ENCODE measurements at regions not wholly inside any gene's neighbourhood (a gene's known extent, or its start where the extent isn't known, plus 50 kb on each side); places are given as distances from the start of the nearest gene placed in this dataset.

DNA sequence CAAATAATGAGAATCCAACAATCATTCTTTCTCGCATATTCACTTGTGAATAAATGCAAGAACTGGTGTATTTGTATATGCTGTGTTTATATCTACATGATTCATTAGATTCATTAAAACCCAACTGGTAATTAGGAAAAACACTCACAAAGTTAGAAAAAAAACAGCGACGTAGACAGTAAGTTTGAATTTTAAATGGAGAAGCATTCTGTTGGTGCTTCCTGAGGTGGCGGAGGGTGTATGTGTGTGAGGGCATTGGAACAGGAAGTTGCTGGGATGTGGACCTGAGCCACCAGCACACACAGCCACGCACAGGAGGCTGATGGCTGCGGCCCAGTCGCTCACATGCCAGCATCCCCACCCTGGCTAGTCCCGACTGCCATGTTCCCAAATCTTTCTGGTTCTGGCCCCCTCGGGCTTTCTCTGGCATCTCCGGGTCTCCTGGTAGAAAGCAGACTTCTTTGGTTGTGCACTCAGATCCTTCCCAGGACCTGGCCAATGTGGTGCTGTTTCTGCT, 121.6 kb upstream of the IRF2BP2 start (continued):
- TF ChIP-seq CEBPG (CRISPR knock-in tag; IDR thresholded peaks at IDR 0.05) (no peak), CEBPG (tag; conservative IDR thresholded peaks at IDR 0.05 in 1 of 2, IDR thresholded peaks at IDR 0.05 in 1 of 2) (no peak), HNRNPUL1 (IDR thresholded peaks at IDR 0.05; ENCODE audit: low read length) (no peak), ATF3 (IDR thresholded peaks at IDR 0.05) (0 out of 2 replicates have a peak, but pooled peaks have one; percentile 1), ATF3 (CRISPR knock-in tag; conservative IDR thresholded peaks at IDR 0.05) (no peak)

DNA sequence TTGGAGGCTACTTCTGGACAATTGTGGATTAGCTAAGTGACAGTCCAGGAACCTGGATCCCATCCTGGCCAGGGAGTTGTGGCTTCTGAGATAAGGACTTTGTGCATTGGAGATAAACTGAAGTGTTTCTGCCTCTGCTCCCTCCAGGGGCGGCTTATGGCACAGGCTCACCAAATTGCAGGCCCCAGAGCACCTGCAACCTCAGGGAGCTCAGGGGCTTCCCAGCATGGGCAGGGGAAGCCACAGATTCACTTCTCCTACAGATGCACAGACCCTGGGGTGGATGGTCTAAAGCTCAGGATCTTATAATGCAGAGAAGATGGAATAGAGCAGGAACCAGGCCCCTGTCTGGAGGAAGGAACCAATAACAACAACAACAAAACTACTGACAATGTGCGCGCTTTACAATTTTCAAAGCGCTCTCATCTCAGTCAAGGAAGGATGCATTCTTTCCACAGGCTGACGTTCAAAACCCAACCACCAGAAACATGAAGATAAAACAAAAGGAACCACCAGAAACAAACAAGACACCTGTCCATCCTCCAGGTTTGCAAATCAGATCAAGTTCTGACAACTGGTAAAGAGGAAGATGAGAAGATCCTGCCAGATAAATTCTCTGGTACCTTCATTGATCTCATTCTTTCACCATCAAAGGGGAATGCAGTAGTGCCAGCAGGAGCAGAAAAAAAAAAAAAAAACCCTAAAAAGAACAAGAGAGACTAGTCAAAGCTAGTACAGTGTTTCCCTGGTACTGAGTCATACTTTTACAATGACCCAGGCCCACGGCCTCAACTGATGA, 121.0 kb upstream of the IRF2BP2 start:
- ChIA-PET CTCF (ENCODE audit: low intra/inter-chr PET ratio) (no interaction called here), POLR2A (interaction anchor here (1.0 to 1.6 kb wide), 3 partner anchors 19 to 118 kb away, joined by 4 to 6 read pairs (median 5); no protein-coding TSS in a partner anchor)
- no peak overlapping the region for H3K9ac ChIP-seq (ENCODE audit: insufficient read depth in 1 of 2, low read depth in 2 of 2, low read length in 2 of 2)
- 48% methylated on average over 6 of the region's 6 CpGs for WGBS (ENCODE audit: insufficient coverage, low coverage, missing lambda C conversion rate)
- intact Hi-C loops (cut with micrococcal nuclease), result no loop called here
- H3K9me3 ChIP-seq (replicated peaks; ENCODE audit: control insufficient read depth, insufficient read depth, low read depth, low read length), result no peaks in the 10 kb centered on the region
- H3K9me1 ChIP-seq (ENCODE audit: control insufficient read depth, insufficient read depth, low read length), result peaks cover 4% of the 10 kb centered on the region
- H3K27ac ChIP-seq (ENCODE audit: extremely low read depth, low read depth, low read length), result no peak overlapping the region
- no peak overlapping the region for H3K4me3 ChIP-seq
- no peaks in the 10 kb centered on the region for H3K36me3 ChIP-seq (ENCODE audit: control insufficient read depth, insufficient read depth, low read length)
- DNase-seq (ENCODE audit: extremely low read depth in 1 of 4, low spot score in 3 of 4) (peak; percentile 59 to 84 (median 70)), FAIRE-seq (peak; percentile 92), ATAC-seq (peak; percentile 83)
- H4K20me1 ChIP-seq (replicated peaks; ENCODE audit: control insufficient read depth, insufficient read depth, low read length), result no peaks in the 10 kb centered on the region
- peaks cover 43 to 57% of the 10 kb centered on the region in 2 experiments for H3K4me1 ChIP-seq (replicated peaks in 1 of 2; ENCODE audit: control insufficient read depth in 2 of 2, insufficient read depth in 2 of 2, low read length in 2 of 2)
- BruUV-seq (replicated peaks), result no TSS peak
- H3K4me2 ChIP-seq (ENCODE audit: insufficient read depth, low read length), result peak overlapping the region; percentile 43; the same call in 1 of the 2 replicates
- H3K27me3 ChIP-seq (ENCODE audit: control insufficient read depth in 2 of 2, insufficient read depth in 2 of 2, low read length in 2 of 2), result no peaks in the 10 kb centered on the region
- no peaks in the 10 kb centered on the region for H3K79me2 ChIP-seq (ENCODE audit: control insufficient read depth, insufficient read depth, low read length)
- no peak overlapping the region for H2AFZ ChIP-seq (ENCODE audit: low read depth, low read length)
- in situ Hi-C loops (cut with MboI), result loop anchor here (5.0 to 10.0 kb wide), 2 partner anchors 136 to 236 kb away; no protein-coding TSS in a partner anchor
- TF ChIP-seq, protein P1, sequence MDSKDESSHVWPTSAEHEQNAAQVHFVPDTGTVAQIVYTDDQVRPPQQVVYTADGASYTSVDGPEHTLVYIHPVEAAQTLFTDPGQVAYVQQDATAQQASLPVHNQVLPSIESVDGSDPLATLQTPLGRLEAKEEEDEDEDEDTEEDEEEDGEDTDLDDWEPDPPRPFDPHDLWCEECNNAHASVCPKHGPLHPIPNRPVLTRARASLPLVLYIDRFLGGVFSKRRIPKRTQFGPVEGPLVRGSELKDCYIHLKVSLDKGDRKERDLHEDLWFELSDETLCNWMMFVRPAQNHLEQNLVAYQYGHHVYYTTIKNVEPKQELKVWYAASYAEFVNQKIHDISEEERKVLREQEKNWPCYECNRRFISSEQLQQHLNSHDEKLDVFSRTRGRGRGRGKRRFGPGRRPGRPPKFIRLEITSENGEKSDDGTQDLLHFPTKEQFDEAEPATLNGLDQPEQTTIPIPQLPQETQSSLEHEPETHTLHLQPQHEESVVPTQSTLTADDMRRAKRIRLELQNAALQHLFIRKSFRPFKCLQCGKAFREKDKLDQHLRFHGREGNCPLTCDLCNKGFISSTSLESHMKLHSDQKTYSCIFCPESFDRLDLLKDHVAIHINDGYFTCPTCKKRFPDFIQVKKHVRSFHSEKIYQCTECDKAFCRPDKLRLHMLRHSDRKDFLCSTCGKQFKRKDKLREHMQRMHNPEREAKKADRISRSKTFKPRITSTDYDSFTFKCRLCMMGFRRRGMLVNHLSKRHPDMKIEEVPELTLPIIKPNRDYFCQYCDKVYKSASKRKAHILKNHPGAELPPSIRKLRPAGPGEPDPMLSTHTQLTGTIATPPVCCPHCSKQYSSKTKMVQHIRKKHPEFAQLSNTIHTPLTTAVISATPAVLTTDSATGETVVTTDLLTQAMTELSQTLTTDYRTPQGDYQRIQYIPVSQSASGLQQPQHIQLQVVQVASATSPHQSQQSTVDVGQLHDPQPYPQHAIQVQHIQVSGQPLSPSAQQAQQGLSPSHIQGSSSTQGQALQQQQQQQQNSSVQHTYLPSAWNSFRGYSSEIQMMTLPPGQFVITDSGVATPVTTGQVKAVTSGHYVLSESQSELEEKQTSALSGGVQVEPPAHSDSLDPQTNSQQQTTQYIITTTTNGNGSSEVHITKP (IDR thresholded peaks at IDR 0.05; ENCODE audit: partially characterized antibody), result peak; percentile 16
- no peak for TF ChIP-seq HIVEP1 (CRISPR knock-in tag; IDR thresholded peaks at IDR 0.05)
- TF ChIP-seq ZNF121 (CRISPR knock-in tag; conservative IDR thresholded peaks at IDR 0.05), result 0 out of 2 replicates have a peak, but pooled peaks have one; percentile 8
- no peak for TF ChIP-seq RHOXF2B (CRISPR knock-in tag; conservative IDR thresholded peaks at IDR 0.05)
- no peak for TF ChIP-seq ZNF384 (IDR thresholded peaks at IDR 0.05; ENCODE audit: low read depth, low read length)
- no peak for TF ChIP-seq THRAP3 (IDR thresholded peaks at IDR 0.05; ENCODE audit: borderline replicate concordance)
- TF ChIP-seq MAZ (CRISPR knock-in tag; conservative IDR thresholded peaks at IDR 0.05 in 1 of 2, IDR thresholded peaks at IDR 0.05 in 1 of 2), result peak; percentile 31 to 38; a peak in 2 of 4 replicates
- no peak for TF ChIP-seq BRCA1 (IDR thresholded peaks at IDR 0.05)
- TF ChIP-seq BRCA1 (CRISPR knock-in tag; IDR thresholded peaks at IDR 0.05), result no peak
- TF ChIP-seq ZFP36 (IDR thresholded peaks at IDR 0.05; ENCODE audit: low read depth, low read length, partially characterized antibody), result no peak
- peak; percentile 73; the same call in 1 of the 2 replicates for TF ChIP-seq ELF4 (CRISPR knock-in tag; IDR thresholded peaks at IDR 0.05)
- peak; percentile 86 for TF ChIP-seq GATA2 (CRISPR knock-in tag; IDR thresholded peaks at IDR 0.05)

All from K562 (cell line).